Gastroesophageal sphincter (tissue), 4 donors: ENCODE measurements at regions not wholly inside any gene's neighbourhood (a gene's known extent, or its start where the extent isn't known, plus 50 kb on each side); places are given as distances from the start of the nearest gene placed in this dataset.
"Not testable (repeated sequence)": the region's sequence is repeated elsewhere in the genome, so short reads cannot be mapped to it uniquely, and the experiment has no call there.

Source experiments
- ATAC-seq: fragments of 150-250 bp; one replicate; pipeline ENCODE4 v1.9.1; 2016; ENCODE audit warnings: mild to moderate bottlenecking, moderate library complexity
- H3K27ac ChIP-seq, 4 donors: fragments of 200-600 bp; sonication (generic) in 3 of 4; 1 replicate in 3 of 4; 2 replicates in 1 of 4; pipeline ENCODE4 v1.5.1; 2016 to 2019
- H3K27me3 ChIP-seq: fragments of 200-600 bp; sonication (generic); one replicate; pipeline ENCODE4 v1.5.1; 2019
- H3K36me3 ChIP-seq, 2 donors: fragments of 200-600 bp; sonication (generic); one replicate each; pipeline ENCODE4 v1.5.1; 2019; ENCODE audit warnings: control low read depth in 1 of 2
- H3K4me1 ChIP-seq, 3 donors: fragments of 200-600 bp; sonication (generic); 1 replicate in 2 of 3; 2 replicates in 1 of 3; pipeline ENCODE4 v1.5.1; 2016 to 2019; ENCODE audit warnings: control low read depth in 2 of 3
- H3K4me3 ChIP-seq, 2 donors: fragments of 200-600 bp; sonication (generic); one replicate each; pipeline ENCODE4 v1.5.1; 2019; ENCODE audit warnings: mild to moderate bottlenecking in 1 of 2, moderate library complexity in 1 of 2
- H3K9me3 ChIP-seq, 3 donors: fragments of 200-600 bp; sonication (generic); one replicate each; pipeline ENCODE4 v1.5.1; 2017 to 2019; ENCODE audit warnings: control low read depth in 2 of 3
- EP300 ChIP-seq: sonication (generic); formaldehyde crosslinking; IDR thresholded peaks from one replicate; pipeline ENCODE4 v1.6.1; 2017; ENCODE audit warnings: antibody characterized with exemption, mild to moderate bottlenecking
- POLR2A ChIP-seq, 2 donors: fragments of 450-650 bp; IDR thresholded peaks; one replicate each; pipeline ENCODE4 v1.6.1; 2017; ENCODE audit warnings: antibody characterized with exemption in 2 of 2, mild to moderate bottlenecking in 2 of 2, moderate library complexity in 1 of 2
- POLR2AphosphoS5 ChIP-seq: sonication (generic); formaldehyde crosslinking; IDR thresholded peaks from one replicate; pipeline ENCODE4 v1.6.1; 2017; ENCODE audit warnings: antibody characterized with exemption
- WGBS, 2 donors: methylation state at CpG; one replicate each; pipeline ENCODE4 v1.1.5; 2018; ENCODE audit warnings: low coverage in 1 of 2; 5-methylcytosine and 5-hydroxymethylcytosine counted together
- TF ChIP-seq, protein P1 (sequence below), 4 experiments: fragments of 200-600 bp in 2 of 4; fragments of 450-650 bp in 2 of 4; sonication (generic) in 1 of 4; IDR thresholded peaks; one replicate each; pipeline ENCODE4 v1.5.1; 2017 to 2019; ENCODE audit warnings: antibody characterized with exemption in 4 of 4, mild to moderate bottlenecking in 2 of 4, moderate library complexity in 2 of 4

DNA sequence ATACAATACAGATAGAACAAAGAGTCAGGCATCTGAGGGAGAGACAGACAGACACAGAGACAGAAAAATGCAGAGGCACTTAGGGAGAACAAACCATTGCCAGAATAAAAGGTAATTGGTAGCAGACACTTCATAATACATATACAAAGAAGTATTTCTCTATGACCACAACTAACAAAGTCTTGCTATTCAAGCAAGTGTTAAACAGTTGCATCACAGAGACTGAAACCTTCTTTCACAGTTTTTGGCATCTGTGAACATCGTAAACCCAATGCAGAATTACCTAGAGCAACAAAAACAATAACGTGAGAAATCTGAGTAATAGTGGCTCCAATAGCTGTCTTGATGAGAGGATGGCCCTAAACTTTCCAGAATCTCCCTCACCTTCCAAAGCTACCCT lies 116.4 kb downstream of the BLID start:
- Histone ChIP-seq H3K4me3 (no peak overlapping the region), H3K4me1 (no peaks in the 10 kb centered on the region), H3K9me3 (no peaks in the 10 kb centered on the region), H3K36me3 (no peaks in the 10 kb centered on the region), H3K27me3 (no peaks in the 10 kb centered on the region), H3K27ac (no peak overlapping the region)
- ATAC-seq: no peak
- WGBS, 2 donors: 61 to 79% methylated on average over 2 of the region's 2 CpGs
- TF ChIP-seq POLR2A (IDR thresholded peaks at IDR 0.05) (no peak), EP300 (no peak), POLR2AphosphoS5 (no peak)
- TF ChIP-seq, protein P1, sequence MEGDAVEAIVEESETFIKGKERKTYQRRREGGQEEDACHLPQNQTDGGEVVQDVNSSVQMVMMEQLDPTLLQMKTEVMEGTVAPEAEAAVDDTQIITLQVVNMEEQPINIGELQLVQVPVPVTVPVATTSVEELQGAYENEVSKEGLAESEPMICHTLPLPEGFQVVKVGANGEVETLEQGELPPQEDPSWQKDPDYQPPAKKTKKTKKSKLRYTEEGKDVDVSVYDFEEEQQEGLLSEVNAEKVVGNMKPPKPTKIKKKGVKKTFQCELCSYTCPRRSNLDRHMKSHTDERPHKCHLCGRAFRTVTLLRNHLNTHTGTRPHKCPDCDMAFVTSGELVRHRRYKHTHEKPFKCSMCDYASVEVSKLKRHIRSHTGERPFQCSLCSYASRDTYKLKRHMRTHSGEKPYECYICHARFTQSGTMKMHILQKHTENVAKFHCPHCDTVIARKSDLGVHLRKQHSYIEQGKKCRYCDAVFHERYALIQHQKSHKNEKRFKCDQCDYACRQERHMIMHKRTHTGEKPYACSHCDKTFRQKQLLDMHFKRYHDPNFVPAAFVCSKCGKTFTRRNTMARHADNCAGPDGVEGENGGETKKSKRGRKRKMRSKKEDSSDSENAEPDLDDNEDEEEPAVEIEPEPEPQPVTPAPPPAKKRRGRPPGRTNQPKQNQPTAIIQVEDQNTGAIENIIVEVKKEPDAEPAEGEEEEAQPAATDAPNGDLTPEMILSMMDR (IDR thresholded peaks at IDR 0.05): no peak

DNA sequence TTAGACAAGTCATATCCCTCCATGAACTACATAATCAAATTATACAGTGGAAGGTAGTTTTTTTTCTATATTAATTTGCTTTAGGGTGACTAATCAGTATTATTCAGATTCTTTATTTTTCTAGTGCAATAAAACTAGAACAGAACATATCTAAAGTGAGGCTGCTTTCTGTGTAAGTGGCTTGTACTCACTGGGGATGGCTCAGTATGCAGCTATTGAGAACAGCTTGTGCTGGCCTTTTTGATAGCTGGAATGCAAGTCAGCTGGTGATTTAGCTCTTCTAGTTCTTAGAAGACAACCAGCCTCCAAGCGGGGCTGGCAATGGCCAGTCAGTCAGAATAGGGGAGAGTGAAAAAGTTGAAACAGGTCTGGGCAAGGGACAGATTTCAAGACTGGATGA lies 119.4 kb downstream of the BLID start:
- WGBS, 2 donors: 88% methylated on average over 1 of the region's 1 CpG; no CpG with 5 or more reads in 1 of the 2 donors
- ATAC-seq: no peak
- TF ChIP-seq EP300 (no peak), POLR2AphosphoS5 (no peak), POLR2A (IDR thresholded peaks at IDR 0.05) (no peak)
- TF ChIP-seq, protein P1 (IDR thresholded peaks at IDR 0.05): no peak

DNA sequence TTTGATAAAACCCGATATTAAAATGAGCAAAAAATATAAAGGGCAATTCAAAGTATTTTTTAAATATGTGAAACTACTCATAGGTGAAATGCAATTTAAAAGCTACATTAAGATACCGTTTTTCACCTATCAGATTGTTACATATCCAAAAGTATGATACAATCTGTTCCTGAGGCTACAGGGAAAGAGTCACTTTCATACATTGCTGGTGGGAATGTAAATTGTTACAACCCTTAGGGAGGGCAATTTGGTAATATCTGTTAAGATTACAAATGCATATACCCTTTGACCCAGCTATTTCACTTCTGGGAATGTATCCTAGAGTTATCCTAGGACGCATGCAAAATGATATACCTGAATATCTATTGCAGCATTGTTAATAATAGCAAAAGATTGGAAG lies 132.1 kb downstream of the BLID start:
- 82 to 87% methylated on average over 3 of the region's 3 CpGs for WGBS, 2 donors
- Histone ChIP-seq H3K4me3 (no peak overlapping the region), H3K4me1 (no peaks in the 10 kb centered on the region), H3K27me3 (no peaks in the 10 kb centered on the region), H3K9me3 (no peaks in the 10 kb centered on the region), H3K36me3 (no peaks in the 10 kb centered on the region), H3K27ac (no peak overlapping the region)
- no peak for TF ChIP-seq EP300
- no peak for TF ChIP-seq POLR2AphosphoS5
- TF ChIP-seq POLR2A (IDR thresholded peaks at IDR 0.05): no peak
- TF ChIP-seq, protein P1 (IDR thresholded peaks at IDR 0.05): no peak
- no peak for ATAC-seq

More for the DNA sequence above, 119.4 kb downstream of the BLID start:
- no peaks in the 10 kb centered on the region for H3K4me1 ChIP-seq
- no peaks in the 10 kb centered on the region for H3K27me3 ChIP-seq
- H3K27ac ChIP-seq: no peak overlapping the region
- no peaks in the 10 kb centered on the region for H3K9me3 ChIP-seq
- no peak overlapping the region for H3K4me3 ChIP-seq
- no peaks in the 10 kb centered on the region for H3K36me3 ChIP-seq

DNA sequence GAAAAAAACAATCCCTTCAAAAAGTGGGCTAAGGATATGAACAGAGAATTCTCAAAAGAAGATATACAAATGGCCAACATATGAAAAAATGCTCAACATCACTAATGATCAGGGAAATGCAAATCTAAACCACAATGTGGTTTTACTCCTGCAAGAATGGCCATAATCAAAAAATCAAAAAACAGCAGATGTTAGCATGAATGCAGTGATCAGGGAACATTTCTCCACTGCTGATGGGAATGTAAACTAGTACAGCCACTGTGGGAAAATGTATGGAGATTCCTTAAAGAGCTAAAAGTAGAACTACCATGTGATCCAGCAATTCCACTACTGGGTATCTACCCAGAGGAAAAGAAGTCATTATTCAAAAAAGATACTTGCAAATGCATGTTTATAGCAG lies 138.1 kb downstream of the BLID start:
- not testable (repeated sequence) for H3K27ac ChIP-seq, H3K9me3 ChIP-seq, H3K4me1 ChIP-seq, H3K4me3 ChIP-seq, ATAC-seq, H3K36me3 ChIP-seq, H3K27me3 ChIP-seq

DNA sequence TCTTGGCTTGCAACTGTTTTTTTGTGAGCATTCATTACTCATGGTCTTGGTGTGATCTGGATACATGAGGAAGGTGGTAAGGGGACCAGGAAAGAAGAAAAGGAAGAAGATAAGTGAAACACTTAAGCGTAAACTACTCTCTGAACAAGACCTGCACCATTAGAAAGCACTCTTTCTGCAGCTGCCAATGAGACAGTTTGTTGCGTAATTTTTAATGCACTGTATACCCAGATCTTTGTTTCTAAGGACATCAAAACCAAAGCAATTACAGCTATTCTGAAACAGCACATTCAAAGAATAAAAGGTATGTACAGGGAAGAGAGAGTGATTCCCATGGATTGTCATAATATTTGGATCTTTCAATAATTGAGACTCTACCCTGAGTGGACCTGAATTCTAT lies 147.4 kb downstream of the BLID start:
- ATAC-seq: no peak
- Histone ChIP-seq H3K27me3 (no peaks in the 10 kb centered on the region), H3K9me3 (no peaks in the 10 kb centered on the region), H3K36me3 (no peaks in the 10 kb centered on the region), H3K4me1 (peaks cover 0 to 6% (median 0%) of the 10 kb centered on the region in 3 donors), H3K4me3 (no peak overlapping the region), H3K27ac (no peak overlapping the region)
- TF ChIP-seq EP300 (no peak), POLR2AphosphoS5 (no peak), POLR2A (IDR thresholded peaks at IDR 0.05) (no peak)
- TF ChIP-seq, protein P1 (IDR thresholded peaks at IDR 0.05): no peak
- WGBS, 2 donors: 77 to 100% methylated on average over 2 of the region's 2 CpGs
